H54 (cell line): ENCODE measurements at regions not wholly inside any gene's neighbourhood (a gene's known extent, or its start where the extent isn't known, plus 50 kb on each side); places are given as distances from the start of the nearest gene placed in this dataset.
A peak's percentile ranks its signal among the peaks of the same experiment; 100 is the strongest.
"Not testable (repeated sequence)": the region's sequence is repeated elsewhere in the genome, so short reads cannot be mapped to it uniquely, and the experiment has no call there.

Experiments used
- DNase-seq: peaks from one replicate; pipeline ENCODE4 v3.0.0; 2011; ENCODE audit warnings: low spot score, mixed read lengths; ENCODE audit not compliant: insufficient read length
- FAIRE-seq: peaks from 3 replicates; lab custom pipeline; 2011; peaks lifted over from hg19 to GRCh38; lab: Jason Lieb, UNC
- POLR2A ChIP-seq: IDR thresholded peaks from 2 replicates; pipeline ENCODE4 v1.6.1; 2011; ENCODE audit warnings: low read depth, mild to moderate bottlenecking, low read length

- TF ChIP-seq POLR2A = no peak
- FAIRE-seq = no peak
These were observed 114.0 kb downstream of the SLC38A4 start for GRCh38 chr12:46711756-46712155.

GRCh38 chr12:46710125-46710743 is 115.6 kb downstream of the SLC38A4 start:
- FAIRE-seq (no peak), DNase-seq (no peak)
- no peak for TF ChIP-seq POLR2A

More at GRCh38 chr12:46711756-46712155, 114.0 kb downstream of the SLC38A4 start:
- no peak for DNase-seq

DNA sequence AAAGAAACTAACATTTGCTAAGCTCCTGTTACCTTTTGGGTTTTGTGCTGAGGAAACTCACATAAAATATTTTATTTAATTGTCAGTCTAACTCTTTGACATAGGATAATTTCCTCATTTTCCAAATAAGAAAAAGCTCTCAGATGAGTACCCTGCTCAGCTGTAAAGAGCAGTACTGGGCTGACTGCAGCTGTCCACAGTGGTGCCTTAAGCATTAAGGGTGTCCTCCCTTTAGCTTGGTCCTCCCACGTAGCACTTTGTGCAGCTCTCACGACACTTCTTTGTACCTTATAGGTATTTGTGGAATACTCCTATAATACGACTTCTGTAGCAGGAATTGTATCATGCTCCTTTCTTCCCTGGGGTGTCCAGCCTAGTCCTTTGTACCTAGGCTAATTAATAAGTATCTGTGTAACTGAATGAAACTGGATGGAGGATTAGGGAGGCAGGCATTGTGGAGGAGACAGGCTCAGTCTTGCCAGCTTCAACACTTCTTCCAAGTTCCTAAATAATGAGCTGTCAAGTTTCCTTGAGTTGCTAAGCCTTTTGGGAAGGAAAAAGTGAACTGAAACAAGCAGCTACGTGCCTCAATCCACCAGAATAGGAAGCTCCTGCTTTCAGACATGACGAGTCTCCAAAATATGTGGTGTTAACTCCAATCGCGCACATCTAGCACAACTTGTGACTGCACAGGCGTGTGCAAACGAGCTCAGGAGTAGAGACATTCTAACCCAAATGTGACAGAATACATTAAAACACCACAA is 123.0 kb downstream of the SLC38A4 start:
- FAIRE-seq = peak; percentile 73
- no peak for TF ChIP-seq POLR2A
- no peak for DNase-seq

- TF ChIP-seq POLR2A = no peak
- FAIRE-seq (no peak), DNase-seq (no peak)
These were observed 124.4 kb downstream of the SLC38A4 start for GRCh38 chr12:46701356-46701755.

DNA sequence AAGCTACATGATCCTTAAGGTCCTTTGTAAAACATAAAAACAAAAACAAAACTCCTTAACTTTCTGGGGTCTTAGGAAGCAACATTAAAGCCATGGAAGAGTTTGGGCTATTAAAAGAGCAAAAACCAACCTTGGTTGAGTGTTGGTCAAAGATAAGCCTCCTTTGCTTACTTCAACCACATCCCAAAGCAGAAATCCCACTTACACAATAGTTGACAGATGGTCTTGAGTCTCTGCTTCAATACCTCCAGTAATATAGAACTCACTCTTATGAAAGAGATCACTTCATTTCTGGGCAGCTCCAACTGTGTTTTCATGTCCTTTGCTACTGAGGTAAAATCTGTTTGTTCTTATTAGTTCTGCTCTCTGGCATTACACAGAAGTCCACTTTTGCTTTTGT is 125.8 kb downstream of the SLC38A4 start:
- FAIRE-seq (no peak), DNase-seq (no peak)
- no peak for TF ChIP-seq POLR2A

GRCh38 chr12:46698003-46698402 is 127.8 kb downstream of the SLC38A4 start:
- DNase-seq (no peak), FAIRE-seq (no peak)
- no peak for TF ChIP-seq POLR2A

GRCh38 chr12:46693518-46693917 is 132.3 kb downstream of the SLC38A4 start:
- no peak for FAIRE-seq
- no peak for DNase-seq
- no peak for TF ChIP-seq POLR2A

DNA sequence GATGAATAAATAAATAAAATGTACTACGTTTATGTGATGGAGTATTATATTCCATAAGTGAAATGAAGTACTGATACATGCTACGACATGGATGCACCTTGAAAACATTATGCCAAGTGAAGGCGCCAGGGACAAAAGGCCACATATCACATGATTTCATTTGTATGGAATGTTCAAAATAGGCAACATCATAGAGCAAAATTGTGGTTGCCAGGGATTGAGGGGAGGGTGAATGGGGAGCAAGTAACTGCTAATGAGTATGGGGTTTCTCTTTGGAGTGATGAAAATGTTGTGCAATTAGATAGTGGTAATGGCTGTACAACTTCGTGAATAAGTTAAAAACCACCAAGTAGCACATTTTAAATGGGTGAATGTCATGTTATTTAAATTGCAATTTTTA is 132.8 kb downstream of the SLC38A4 start:
- FAIRE-seq = no peak
- no peak for DNase-seq
- no peak for TF ChIP-seq POLR2A

GRCh38 chr12:46692606-46693005 is 133.2 kb downstream of the SLC38A4 start:
- TF ChIP-seq POLR2A = no peak
- FAIRE-seq = no peak

DNA sequence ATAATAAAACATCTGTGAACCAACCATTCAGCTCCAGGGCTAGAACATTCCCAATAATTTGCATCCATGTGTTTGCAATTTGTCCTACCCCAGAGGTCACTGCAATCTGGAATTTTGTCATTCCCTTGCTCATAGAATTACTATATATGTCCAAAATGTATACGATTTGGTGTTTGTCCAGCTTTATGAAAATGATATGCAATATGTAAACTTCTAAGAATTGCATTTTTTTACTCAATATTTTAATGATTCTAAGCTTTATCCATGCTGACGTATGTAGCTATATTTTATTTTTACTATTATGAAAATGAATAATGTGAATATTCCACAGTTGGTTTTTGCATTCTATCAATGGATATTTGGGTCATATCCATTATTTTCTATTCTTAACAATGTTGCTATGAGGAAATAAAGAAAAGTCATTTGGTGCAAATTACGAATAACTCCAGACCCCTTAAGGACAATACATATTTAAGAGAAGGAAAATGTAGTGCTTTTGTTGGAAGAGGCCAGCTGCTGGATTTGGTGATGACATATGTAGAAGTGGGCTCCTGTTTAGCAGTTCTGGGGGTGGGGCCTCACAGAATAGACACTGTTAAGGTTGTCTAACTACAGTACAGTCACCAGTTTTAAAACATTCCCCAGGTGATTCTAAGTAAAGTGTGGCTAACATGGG is 139.4 kb downstream of the SLC38A4 start:
- TF ChIP-seq POLR2A = no peak
- DNase-seq = no peak
- FAIRE-seq = no peak

More at GRCh38 chr12:46692606-46693005, 133.2 kb downstream of the SLC38A4 start:
- no peak for DNase-seq

- FAIRE-seq, DNase-seq: not testable (repeated sequence)
These were observed 141.6 kb downstream of the SLC38A4 start for GRCh38 chr12:46684243-46684642.

GRCh38 chr12:46682148-46682547 is 143.6 kb downstream of the SLC38A4 start:
- TF ChIP-seq POLR2A = no peak
- DNase-seq = no peak
- FAIRE-seq = no peak

- no peak for TF ChIP-seq POLR2A
- DNase-seq (no peak), FAIRE-seq (no peak)
These were observed 145.3 kb downstream of the SLC38A4 start for GRCh38 chr12:46680506-46680905.

GRCh38 chr12:46679754-46680153 is 146.0 kb downstream of the SLC38A4 start:
- FAIRE-seq (no peak), DNase-seq (no peak)
- TF ChIP-seq POLR2A = no peak
